Stimulated activated CD8-positive, alpha-beta memory T cell treated with anti-CD3 and anti-CD28 coated beads, Interleukin-12 subunit alpha, Interleukin-12 subunit beta, amount 100 ng/mL, for 24 hours (primary cell): ENCODE measurements at regions not wholly inside any gene's neighbourhood (a gene's known extent, or its start where the extent isn't known, plus 50 kb on each side); places are given as distances from the start of the nearest gene placed in this dataset.

ENCODE experiments used
- DNase-seq: peaks from one replicate; pipeline ENCODE4 v3.0.0-alpha.2; 2020; ENCODE audit errors: extremely low read depth

DNA sequence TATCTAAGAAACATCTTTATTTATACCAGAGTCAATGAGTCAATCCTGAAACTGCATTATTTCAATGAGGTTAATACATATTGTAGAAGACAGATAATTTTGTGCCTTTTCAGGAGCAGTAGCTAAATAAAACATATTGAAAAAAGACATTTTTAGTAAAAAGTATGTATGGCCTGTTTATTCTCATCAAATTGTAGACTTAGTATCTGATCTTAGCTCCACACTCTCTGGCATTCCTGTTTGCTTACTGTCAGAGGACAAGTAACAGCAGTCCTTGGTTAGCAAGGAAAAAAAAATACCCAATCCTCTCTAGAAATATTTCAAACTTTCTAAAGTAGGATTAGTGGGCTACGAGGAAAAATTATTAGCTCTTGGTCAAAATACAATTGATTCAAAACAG is 50.5 kb upstream of the GUCY1A1 start:
- DNase-seq, result no peak

DNA sequence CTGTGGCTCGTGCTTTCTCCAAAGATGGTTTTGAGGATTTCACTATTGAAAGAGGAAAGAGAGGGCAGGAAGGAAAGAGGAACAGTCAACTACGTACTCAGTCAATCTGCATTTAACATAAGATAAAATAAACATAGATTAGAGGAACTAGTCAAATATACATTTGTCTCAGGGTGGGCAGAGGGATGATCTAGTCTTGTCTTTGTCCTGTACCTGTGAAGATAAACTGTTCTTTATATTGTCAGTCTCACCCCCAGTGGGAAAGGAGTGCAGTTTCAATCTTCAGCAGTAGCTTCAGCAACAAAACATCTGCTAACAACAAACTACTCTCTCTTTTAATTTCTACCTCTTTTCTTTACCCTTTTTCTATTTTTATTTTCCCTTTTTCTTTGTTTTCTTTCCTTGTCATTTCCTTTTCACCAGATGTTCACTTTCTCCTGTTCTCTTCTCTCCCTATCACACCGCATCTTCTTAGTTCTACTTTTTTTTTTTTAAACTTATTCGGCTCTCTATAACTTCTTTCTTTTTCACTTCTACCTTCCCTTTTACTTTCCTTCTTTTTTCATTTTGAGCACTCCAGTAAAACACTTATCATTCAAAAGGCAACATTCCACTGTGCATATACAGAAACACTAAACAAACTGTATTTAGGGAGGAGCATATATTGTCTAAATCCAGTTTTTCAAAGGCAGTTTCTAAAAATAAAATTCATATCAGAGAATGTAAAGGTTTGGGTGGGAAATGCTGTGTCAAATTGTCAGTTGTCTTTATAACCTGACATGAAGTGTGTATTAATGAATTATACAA is 51.4 kb upstream of the GUCY1A1 start:
- no peak for DNase-seq

GRCh38 chr4:155614111-155614762 is 52.4 kb upstream of the GUCY1A1 start:
- no peak for DNase-seq

- DNase-seq, result no peak
Observed at GRCh38 chr4:155612074-155612473, 54.6 kb upstream of the GUCY1A1 start.

GRCh38 chr4:155611501-155611900 is 55.1 kb upstream of the GUCY1A1 start:
- no peak for DNase-seq

DNA sequence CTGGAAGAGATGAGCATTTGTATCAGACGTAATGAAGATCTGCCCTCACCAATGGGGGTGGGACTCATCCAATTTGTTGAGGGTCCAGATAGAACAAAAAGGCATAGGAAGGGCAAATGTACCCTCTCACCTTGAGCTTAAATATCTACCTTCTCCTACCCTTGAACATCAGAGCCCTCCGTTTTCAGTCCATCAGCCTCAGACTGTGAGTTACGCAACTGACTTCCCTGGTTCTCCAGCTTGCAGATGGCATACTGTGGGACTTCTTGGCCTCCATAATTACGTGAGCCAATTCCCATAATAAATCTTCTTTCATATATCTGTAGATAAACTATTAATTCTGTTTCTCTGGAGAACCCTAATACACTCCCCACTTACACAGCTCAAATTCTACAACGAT is 56.5 kb upstream of the GUCY1A1 start:
- DNase-seq, result no peak

GRCh38 chr4:155609455-155610059 is 57.1 kb upstream of the GUCY1A1 start:
- no peak for DNase-seq

DNA sequence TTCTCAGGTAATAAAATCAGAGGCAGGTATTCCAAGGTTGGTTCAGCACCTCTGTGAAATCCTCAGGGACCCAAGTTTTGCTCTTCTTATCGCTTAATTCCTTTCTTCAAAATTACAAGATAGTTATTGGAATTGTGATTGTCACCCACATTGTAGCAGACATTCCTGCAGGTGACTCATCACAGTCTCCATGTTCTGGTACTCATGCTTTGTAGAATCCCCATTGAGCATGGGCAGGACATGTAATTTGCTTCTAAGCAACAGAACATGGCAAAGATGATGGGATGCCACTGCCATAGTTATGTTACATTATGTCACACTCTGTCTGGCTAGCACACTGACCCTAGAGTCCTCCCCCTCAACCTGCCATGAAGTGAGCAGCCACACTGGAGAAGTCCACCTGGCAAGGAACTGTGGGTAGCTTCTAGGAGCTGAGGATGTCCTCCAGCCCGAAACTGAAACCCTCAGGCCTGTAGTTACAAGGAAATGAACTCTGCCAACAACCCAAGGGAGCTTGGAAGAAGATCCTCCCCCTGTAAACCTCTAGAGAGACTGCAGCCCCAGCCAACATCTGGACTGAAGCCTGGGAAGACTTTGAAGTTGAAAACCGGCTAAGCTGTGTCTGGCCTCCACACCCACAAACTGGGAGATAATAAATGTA is 58.3 kb upstream of the GUCY1A1 start:
- no peak for DNase-seq

GRCh38 chr4:155607481-155607880 is 59.2 kb upstream of the GUCY1A1 start:
- DNase-seq, result no peak

DNA sequence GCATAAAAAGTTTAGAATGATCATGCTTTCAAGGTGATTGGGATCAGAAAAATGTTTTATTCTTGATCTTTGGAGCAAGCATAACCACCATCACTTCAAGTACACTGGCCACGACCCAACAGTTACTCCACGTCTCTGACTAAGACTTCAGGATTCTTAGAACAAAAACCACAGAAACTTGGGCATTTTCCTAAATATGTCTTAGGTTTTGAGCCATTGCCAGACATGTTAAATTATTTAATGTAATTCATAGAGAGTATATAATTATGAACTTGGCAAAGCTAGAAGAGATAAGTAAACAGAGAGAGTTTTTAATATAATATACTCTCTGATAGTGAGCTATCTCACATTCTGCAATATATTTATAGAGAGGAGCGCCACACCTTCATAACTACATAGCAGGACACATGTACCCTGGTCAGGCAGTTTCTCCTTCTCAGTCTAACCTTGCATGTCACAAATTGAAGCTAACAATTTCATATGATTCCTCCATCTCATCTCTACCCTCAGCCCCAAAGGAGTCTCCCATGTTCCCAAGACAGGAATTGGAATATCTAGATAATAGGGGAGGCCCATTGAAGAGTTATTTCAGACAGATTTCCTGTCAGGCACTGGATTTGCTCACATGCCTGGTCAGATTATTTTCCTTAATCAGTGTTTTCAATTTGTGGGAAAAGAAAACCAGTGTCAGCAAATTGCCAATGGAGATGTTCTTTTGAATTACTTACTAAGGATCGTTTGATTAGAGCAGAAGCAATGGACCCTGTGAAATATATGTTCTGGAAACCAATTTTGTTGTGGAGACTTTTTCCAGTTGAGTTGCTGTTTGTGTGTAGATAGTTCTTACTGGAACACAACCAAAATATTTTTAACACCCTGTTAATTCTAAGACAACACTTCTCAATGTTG is 61.7 kb upstream of the GUCY1A1 start:
- DNase-seq, result no peak

- no peak for DNase-seq
Observed at GRCh38 chr4:155603360-155603891, 63.2 kb upstream of the GUCY1A1 start.

DNA sequence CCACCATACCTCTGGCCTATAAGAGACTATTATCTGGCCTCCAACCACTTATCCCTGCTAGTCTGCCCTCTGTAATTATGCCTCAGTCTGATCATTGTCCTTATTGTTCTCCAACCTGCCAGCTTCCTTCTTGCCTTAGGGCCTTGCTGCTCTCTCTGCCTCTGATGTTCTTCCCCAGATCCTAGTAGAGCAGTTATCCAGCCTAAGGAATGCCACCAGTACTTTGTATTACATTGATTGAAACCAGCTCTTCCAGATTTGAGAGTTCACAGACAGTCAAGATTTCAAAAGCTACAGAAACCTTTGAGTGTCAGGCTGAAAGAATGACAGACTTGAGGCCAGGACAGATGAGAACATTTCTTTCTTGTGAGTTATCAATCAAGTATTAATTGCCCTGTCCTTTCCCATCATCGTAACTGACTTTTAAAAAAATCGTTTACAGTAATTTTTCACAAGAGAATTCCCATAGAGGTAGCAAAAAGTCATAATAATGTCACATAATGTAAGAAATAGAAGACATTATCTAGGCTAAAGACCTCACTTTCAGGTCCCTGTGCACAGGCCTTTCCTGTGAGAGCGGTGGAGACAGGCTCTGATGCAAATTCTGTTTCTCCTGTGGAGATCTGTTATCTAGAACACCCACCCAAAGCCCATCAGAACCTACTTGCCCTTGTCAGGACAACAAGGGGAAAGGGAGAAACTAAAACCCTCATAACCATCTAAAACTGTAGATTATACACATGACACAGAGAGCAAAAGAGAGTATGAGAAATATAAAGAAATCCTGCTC is 64.1 kb upstream of the GUCY1A1 start:
- no peak for DNase-seq

DNA sequence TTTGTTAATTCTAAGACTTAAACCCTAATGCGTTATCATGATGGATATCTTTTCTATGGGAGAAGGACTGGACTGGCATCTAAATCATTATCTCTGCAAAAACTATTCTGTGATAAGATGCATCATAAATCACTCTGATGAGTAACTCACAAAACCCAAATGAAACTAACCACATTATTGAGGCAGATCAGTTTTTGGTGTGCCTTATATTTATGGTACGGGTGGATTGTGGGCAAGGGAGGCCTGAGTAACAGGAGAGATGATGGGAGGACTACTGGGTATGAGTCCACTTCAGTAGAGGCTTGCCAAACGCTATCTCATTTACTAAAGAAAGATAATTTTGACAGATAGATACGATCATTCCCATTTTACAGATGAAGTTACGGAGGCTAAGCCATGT is 66.4 kb upstream of the GUCY1A1 start:
- no peak for DNase-seq

DNA sequence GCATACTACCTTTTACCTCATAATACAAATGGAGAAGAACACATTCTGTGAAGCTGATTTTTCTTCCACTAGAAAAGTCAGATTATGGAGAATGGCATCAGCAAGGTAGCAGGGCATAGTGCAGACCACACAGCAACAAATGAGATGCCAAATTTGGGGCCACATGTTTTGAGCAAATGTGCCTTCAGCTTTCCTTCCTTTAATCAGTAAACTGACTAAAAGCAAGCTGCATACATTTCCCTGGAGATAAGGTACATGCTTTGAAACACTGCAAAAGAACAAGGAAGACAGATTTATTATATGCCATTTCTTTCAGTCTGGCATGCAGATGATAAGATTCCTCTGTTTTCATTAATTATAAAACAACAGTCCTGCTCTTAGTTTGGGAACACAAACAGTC is 67.1 kb upstream of the GUCY1A1 start:
- DNase-seq, result no peak

DNA sequence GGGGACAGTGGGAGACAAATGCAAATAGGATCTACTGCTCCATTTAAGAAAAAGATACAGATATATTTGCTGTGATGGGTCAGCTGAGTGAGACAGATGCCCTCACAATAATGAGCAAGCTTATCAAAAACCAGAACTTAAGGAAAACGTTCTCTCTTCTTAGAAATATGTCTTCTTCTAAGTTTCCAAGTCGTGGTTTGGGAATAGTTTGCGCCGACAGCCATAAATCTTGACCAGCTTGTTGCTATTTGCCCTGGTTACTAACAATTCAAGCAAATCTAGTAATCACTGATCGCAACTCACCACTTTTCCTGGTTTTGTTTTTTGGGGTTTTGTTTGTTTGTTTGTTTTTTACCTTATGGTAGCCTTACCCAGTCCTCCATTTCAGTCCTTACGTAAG is 67.6 kb upstream of the GUCY1A1 start:
- no peak for DNase-seq

- DNase-seq, result no peak
Observed at GRCh38 chr4:155597933-155598451, 68.7 kb upstream of the GUCY1A1 start.

GRCh38 chr4:155597281-155597680 is 69.4 kb upstream of the GUCY1A1 start:
- DNase-seq, result no peak

- no peak for DNase-seq
Observed at GRCh38 chr4:155593793-155594192, 72.9 kb upstream of the GUCY1A1 start.

- DNase-seq, result no peak
Observed at GRCh38 chr4:155592938-155593297, 73.7 kb upstream of the GUCY1A1 start.
